Activated T-cell treated with anti-CD3 and anti-CD28 coated beads, Interleukin-2, amount 50 U/mL, for 4 hours (primary cell): ENCODE measurements at regions not wholly inside any gene's neighbourhood (a gene's known extent, or its start where the extent isn't known, plus 50 kb on each side); places are given as distances from the start of the nearest gene placed in this dataset.
A peak's percentile ranks its signal among the peaks of the same experiment; 100 is the strongest.

Experiments
- ATAC-seq, 2 donors: fragments of 200-7000 bp; cut with Tn5 transposase; one replicate each; pipeline ENCODE4 v1.10.0; 2021
- DNase-seq: peaks from one replicate; pipeline ENCODE4 v3.0.0-alpha.2; 2020
- H3K27me3 Mint-ChIP-seq: one replicate; pipeline ENCODE4 v1.8.0; 2021; ENCODE audit warnings: low read depth, mixed read lengths
- H3K36me3 Mint-ChIP-seq: one replicate; pipeline ENCODE4 v1.8.0; 2022; ENCODE audit warnings: mixed read lengths; ENCODE audit not compliant: insufficient read depth
- H3K4me1 Mint-ChIP-seq: one replicate; pipeline ENCODE4 v1.8.0; 2021; ENCODE audit warnings: low read depth, mixed read lengths
- H3K4me3 Mint-ChIP-seq: one replicate; pipeline ENCODE4 v1.8.0; 2021; ENCODE audit warnings: mild to moderate bottlenecking, moderate library complexity, mixed read lengths
- H3K9me3 Mint-ChIP-seq: one replicate; pipeline ENCODE4 v1.8.0; 2021; ENCODE audit warnings: mixed read lengths

- H3K36me3 Mint-ChIP-seq: no peaks in the 10 kb centered on the region
- no peak for DNase-seq
- no peak for ATAC-seq
- no peaks in the 10 kb centered on the region for H3K27me3 Mint-ChIP-seq
- no peak overlapping the region for H3K4me3 Mint-ChIP-seq
- no peaks in the 10 kb centered on the region for H3K4me1 Mint-ChIP-seq
- peaks cover 11% of the 10 kb centered on the region for H3K9me3 Mint-ChIP-seq
These were observed 220.6 kb upstream of the DMAC1 start for GRCh38 chr9:8020186-8020585.

GRCh38 chr9:8019636-8020035 is 220.1 kb upstream of the DMAC1 start:
- no peak for DNase-seq
- Mint-ChIP-seq H3K36me3 (no peaks in the 10 kb centered on the region), H3K4me3 (no peak overlapping the region), H3K27me3 (no peaks in the 10 kb centered on the region), H3K4me1 (no peaks in the 10 kb centered on the region), H3K9me3 (peaks cover 11% of the 10 kb centered on the region)
- ATAC-seq: no peak

GRCh38 chr9:8014997-8015682 is 215.6 kb upstream of the DMAC1 start:
- no peaks in the 10 kb centered on the region for H3K27me3 Mint-ChIP-seq
- no peaks in the 10 kb centered on the region for H3K36me3 Mint-ChIP-seq
- no peak overlapping the region for H3K4me3 Mint-ChIP-seq
- no peak for DNase-seq
- no peaks in the 10 kb centered on the region for H3K9me3 Mint-ChIP-seq
- H3K4me1 Mint-ChIP-seq: no peaks in the 10 kb centered on the region
- no peak for ATAC-seq

GRCh38 chr9:8012986-8013385 is 213.4 kb upstream of the DMAC1 start:
- no peak overlapping the region for H3K4me3 Mint-ChIP-seq
- peaks cover 4% of the 10 kb centered on the region for H3K9me3 Mint-ChIP-seq
- DNase-seq (no peak), ATAC-seq (no peak)
- no peaks in the 10 kb centered on the region for H3K27me3 Mint-ChIP-seq
- peaks cover 1% of the 10 kb centered on the region for H3K36me3 Mint-ChIP-seq
- no peaks in the 10 kb centered on the region for H3K4me1 Mint-ChIP-seq

- Mint-ChIP-seq H3K36me3 (peaks cover 1% of the 10 kb centered on the region), H3K27me3 (no peaks in the 10 kb centered on the region), H3K4me3 (no peak overlapping the region), H3K4me1 (no peaks in the 10 kb centered on the region), H3K9me3 (peaks cover 4% of the 10 kb centered on the region)
- no peak for DNase-seq
- no peak for ATAC-seq
These were observed 212.4 kb upstream of the DMAC1 start for GRCh38 chr9:8011974-8012373.

- no peak for DNase-seq
- Mint-ChIP-seq H3K4me1 (no peaks in the 10 kb centered on the region), H3K4me3 (no peak overlapping the region), H3K27me3 (no peaks in the 10 kb centered on the region), H3K36me3 (no peaks in the 10 kb centered on the region), H3K9me3 (no peaks in the 10 kb centered on the region)
- no peak for ATAC-seq
These were observed 197.0 kb upstream of the DMAC1 start for GRCh38 chr9:7996558-7996957.

- Mint-ChIP-seq H3K9me3 (no peaks in the 10 kb centered on the region), H3K36me3 (no peaks in the 10 kb centered on the region), H3K27me3 (no peaks in the 10 kb centered on the region), H3K4me1 (peaks cover 8% of the 10 kb centered on the region), H3K4me3 (no peak overlapping the region)
- DNase-seq: no peak
- ATAC-seq: peak in 1 of 2 donors; percentile 32
These were observed 189.2 kb upstream of the DMAC1 start for GRCh38 chr9:7988644-7989280.

- DNase-seq (no peak), ATAC-seq (no peak)
- no peaks in the 10 kb centered on the region for H3K9me3 Mint-ChIP-seq
- H3K27me3 Mint-ChIP-seq: no peaks in the 10 kb centered on the region
- no peaks in the 10 kb centered on the region for H3K36me3 Mint-ChIP-seq
- H3K4me3 Mint-ChIP-seq: no peak overlapping the region
- H3K4me1 Mint-ChIP-seq: peaks cover 40% of the 10 kb centered on the region
These were observed 185.1 kb upstream of the DMAC1 start for GRCh38 chr9:7984692-7985091.

- Mint-ChIP-seq H3K36me3 (no peaks in the 10 kb centered on the region), H3K27me3 (no peaks in the 10 kb centered on the region), H3K9me3 (no peaks in the 10 kb centered on the region)
These were observed 184.6 kb upstream of the DMAC1 start for GRCh38 chr9:7984203-7984602.

GRCh38 chr9:7983490-7983889 is 183.9 kb upstream of the DMAC1 start:
- ATAC-seq: no peak
- Mint-ChIP-seq H3K4me1 (peaks cover 41% of the 10 kb centered on the region), H3K9me3 (no peaks in the 10 kb centered on the region), H3K36me3 (no peaks in the 10 kb centered on the region), H3K27me3 (no peaks in the 10 kb centered on the region), H3K4me3 (no peak overlapping the region)
- no peak for DNase-seq

More at GRCh38 chr9:7984203-7984602, 184.6 kb upstream of the DMAC1 start:
- ATAC-seq (no peak), DNase-seq (no peak)
- no peak overlapping the region for H3K4me3 Mint-ChIP-seq
- peaks cover 42% of the 10 kb centered on the region for H3K4me1 Mint-ChIP-seq

- no peaks in the 10 kb centered on the region for H3K27me3 Mint-ChIP-seq
- H3K4me1 Mint-ChIP-seq: peaks cover 46% of the 10 kb centered on the region
- no peaks in the 10 kb centered on the region for H3K36me3 Mint-ChIP-seq
- H3K9me3 Mint-ChIP-seq: no peaks in the 10 kb centered on the region
- peak overlapping the region; percentile 15 for H3K4me3 Mint-ChIP-seq
- DNase-seq: no peak
- ATAC-seq: peak in 1 of 2 donors; percentile 50
These were observed 183.3 kb upstream of the DMAC1 start for GRCh38 chr9:7982907-7983306.

- DNase-seq (no peak), ATAC-seq (no peak)
- peaks cover 66% of the 10 kb centered on the region for H3K4me1 Mint-ChIP-seq
- H3K36me3 Mint-ChIP-seq: no peaks in the 10 kb centered on the region
- H3K4me3 Mint-ChIP-seq: no peak overlapping the region
- H3K9me3 Mint-ChIP-seq: no peaks in the 10 kb centered on the region
- H3K27me3 Mint-ChIP-seq: no peaks in the 10 kb centered on the region
These were observed 181.2 kb upstream of the DMAC1 start for GRCh38 chr9:7980691-7981289.

- Mint-ChIP-seq H3K27me3 (no peaks in the 10 kb centered on the region), H3K36me3 (no peaks in the 10 kb centered on the region), H3K4me3 (no peak overlapping the region), H3K9me3 (no peaks in the 10 kb centered on the region), H3K4me1 (peaks cover 72% of the 10 kb centered on the region)
- no peak for DNase-seq
- no peak for ATAC-seq
These were observed 180.5 kb upstream of the DMAC1 start for GRCh38 chr9:7980041-7980440.

- no peaks in the 10 kb centered on the region for H3K9me3 Mint-ChIP-seq
- H3K27me3 Mint-ChIP-seq: no peaks in the 10 kb centered on the region
- ATAC-seq (no peak), DNase-seq (no peak)
- H3K4me1 Mint-ChIP-seq: peaks cover 75% of the 10 kb centered on the region
- no peak overlapping the region for H3K4me3 Mint-ChIP-seq
- no peaks in the 10 kb centered on the region for H3K36me3 Mint-ChIP-seq
These were observed 180.0 kb upstream of the DMAC1 start for GRCh38 chr9:7979611-7980010.

GRCh38 chr9:7977586-7977985 is 178.0 kb upstream of the DMAC1 start:
- Mint-ChIP-seq H3K4me3 (no peak overlapping the region), H3K27me3 (no peaks in the 10 kb centered on the region), H3K4me1 (peaks cover 76% of the 10 kb centered on the region), H3K36me3 (no peaks in the 10 kb centered on the region), H3K9me3 (no peaks in the 10 kb centered on the region)
- DNase-seq (no peak), ATAC-seq (peak in 1 of 2 donors; percentile 5)
